Nephron (organoid): ENCODE measurements at regions not wholly inside any gene's neighbourhood (a gene's known extent, or its start where the extent isn't known, plus 50 kb on each side); places are given as distances from the start of the nearest gene placed in this dataset.

Source experiments
- H3K27ac Mint-ChIP-seq, 3 experiments: 2 replicates each; pipeline ENCODE4 v1.8.0; 2020; ENCODE audit warnings: mixed read lengths in 3 of 3, mild to moderate bottlenecking in 2 of 3, moderate library complexity in 1 of 3
- H3K27me3 Mint-ChIP-seq: 2 replicates; pipeline ENCODE4 v1.8.0; 2021; ENCODE audit warnings: low read depth, mild to moderate bottlenecking, moderate library complexity, mixed read lengths
- H3K36me3 Mint-ChIP-seq: 2 replicates; pipeline ENCODE4 v1.8.0; 2020; ENCODE audit warnings: low read depth, mixed read lengths
- H3K4me1 Mint-ChIP-seq: 2 replicates; pipeline ENCODE4 v1.8.0; 2020; ENCODE audit warnings: mixed read lengths
- H3K4me3 Mint-ChIP-seq, 3 experiments: 2 replicates each; pipeline ENCODE4 v1.8.0; 2020; ENCODE audit warnings: mild to moderate bottlenecking in 3 of 3, mixed read lengths in 3 of 3, moderate library complexity in 2 of 3
- H3K9me3 Mint-ChIP-seq: 2 replicates; pipeline ENCODE4 v1.8.0; 2020; ENCODE audit warnings: mixed read lengths
- TF ChIP-seq, protein P1 (sequence below), 3 experiments: fragments of 200-600 bp; sonication (generic); IDR thresholded peaks; one replicate each; pipeline ENCODE4 v1.5.0; 2021; ENCODE audit warnings: antibody characterized with exemption in 3 of 3; ENCODE audit not compliant: unreplicated experiment in 3 of 3

DNA sequence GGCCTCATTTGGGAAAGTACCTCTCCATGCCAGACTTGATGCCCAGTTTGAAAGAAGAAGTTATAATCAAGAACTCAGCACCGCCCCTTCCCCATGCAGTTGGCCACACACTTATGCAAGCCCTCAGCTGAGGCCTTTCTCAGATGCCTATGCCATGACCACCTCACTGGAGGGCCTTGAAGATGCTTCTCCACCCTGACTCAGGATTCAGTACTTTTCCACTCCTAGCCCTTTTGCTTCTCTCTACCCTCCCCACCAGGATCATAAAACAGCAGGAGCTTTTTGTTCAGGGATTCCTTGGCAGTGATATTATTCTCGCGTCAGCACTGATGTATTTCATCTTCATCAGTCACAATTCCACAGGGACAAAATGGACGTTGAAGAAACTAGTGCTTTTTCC lies 313.5 kb downstream of the PYDC2 start:
- Mint-ChIP-seq H3K4me3 (no peak overlapping the region), H3K9me3 (peaks cover 10% of the 10 kb centered on the region), H3K27ac (peak overlapping the region in 2 of 3 experiments; percentile 20 to 31), H3K36me3 (no peaks in the 10 kb centered on the region), H3K27me3 (no peaks in the 10 kb centered on the region), H3K4me1 (no peaks in the 10 kb centered on the region)
- TF ChIP-seq, protein P1, sequence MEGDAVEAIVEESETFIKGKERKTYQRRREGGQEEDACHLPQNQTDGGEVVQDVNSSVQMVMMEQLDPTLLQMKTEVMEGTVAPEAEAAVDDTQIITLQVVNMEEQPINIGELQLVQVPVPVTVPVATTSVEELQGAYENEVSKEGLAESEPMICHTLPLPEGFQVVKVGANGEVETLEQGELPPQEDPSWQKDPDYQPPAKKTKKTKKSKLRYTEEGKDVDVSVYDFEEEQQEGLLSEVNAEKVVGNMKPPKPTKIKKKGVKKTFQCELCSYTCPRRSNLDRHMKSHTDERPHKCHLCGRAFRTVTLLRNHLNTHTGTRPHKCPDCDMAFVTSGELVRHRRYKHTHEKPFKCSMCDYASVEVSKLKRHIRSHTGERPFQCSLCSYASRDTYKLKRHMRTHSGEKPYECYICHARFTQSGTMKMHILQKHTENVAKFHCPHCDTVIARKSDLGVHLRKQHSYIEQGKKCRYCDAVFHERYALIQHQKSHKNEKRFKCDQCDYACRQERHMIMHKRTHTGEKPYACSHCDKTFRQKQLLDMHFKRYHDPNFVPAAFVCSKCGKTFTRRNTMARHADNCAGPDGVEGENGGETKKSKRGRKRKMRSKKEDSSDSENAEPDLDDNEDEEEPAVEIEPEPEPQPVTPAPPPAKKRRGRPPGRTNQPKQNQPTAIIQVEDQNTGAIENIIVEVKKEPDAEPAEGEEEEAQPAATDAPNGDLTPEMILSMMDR (IDR thresholded peaks at IDR 0.05; ENCODE audit: unreplicated experiment in 3 of 3): no peak

DNA sequence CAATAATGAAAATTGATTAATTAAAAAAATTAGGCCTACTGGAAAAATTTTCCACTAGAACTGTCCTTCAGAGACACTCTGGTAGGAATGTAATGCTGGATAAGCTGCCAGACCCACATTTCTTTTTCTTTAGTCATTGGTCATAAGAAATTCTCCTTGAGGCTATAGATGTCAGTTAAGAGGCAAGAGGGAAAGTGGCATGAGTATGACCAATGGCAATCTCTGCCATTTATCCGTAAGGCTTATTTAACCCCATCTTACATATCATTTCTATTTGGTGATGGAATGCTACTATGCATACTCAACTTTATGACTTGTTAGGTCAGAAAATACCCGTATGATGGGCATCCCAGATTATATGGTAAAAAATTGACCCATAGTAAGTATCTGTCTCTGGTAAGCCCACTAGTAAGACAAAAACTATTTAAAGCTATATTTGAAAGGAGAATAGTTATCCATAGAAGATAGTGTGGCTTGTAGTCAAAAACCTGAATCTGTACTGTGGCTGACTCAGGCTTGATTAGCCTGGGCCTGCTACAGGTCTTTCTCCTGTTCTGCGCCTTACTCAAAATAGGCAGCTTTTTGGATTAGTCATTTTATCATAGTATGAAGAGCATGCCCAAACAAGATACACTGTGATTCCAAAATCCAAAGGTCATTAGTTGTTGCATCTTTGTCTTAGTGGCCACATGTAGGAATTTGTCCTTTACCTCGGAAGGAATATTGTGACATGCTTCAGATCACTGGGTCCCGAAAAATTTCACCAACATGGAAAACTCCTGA lies 314.7 kb downstream of the PYDC2 start:
- Mint-ChIP-seq H3K36me3 (no peaks in the 10 kb centered on the region), H3K27ac (no peak overlapping the region), H3K9me3 (peaks cover 10% of the 10 kb centered on the region), H3K4me1 (no peaks in the 10 kb centered on the region), H3K4me3 (no peak overlapping the region), H3K27me3 (no peaks in the 10 kb centered on the region)
- TF ChIP-seq, protein P1 (IDR thresholded peaks at IDR 0.05; ENCODE audit: unreplicated experiment in 3 of 3): no peak

DNA sequence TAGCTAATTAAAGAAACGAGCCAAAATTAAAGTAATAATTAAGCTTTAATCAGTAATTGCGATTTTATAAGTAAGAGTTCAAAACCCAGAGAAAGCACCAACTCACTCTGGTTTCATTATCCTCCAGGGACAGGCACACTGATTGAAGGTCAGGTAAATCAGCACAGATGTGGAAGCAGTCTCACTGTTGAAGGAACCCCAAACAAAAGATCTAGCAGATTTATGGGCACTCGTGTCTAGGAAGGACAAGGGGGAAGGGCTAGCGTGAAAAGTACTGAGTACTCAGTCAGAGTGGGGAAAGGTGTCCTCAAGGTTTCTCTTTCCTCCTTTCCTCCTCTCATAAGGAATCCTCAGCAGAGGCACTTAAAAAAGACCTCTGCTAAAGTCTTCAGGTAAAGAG lies 320.1 kb downstream of the PYDC2 start:
- TF ChIP-seq, protein P1 (IDR thresholded peaks at IDR 0.05; ENCODE audit: unreplicated experiment in 3 of 3): no peak

DNA sequence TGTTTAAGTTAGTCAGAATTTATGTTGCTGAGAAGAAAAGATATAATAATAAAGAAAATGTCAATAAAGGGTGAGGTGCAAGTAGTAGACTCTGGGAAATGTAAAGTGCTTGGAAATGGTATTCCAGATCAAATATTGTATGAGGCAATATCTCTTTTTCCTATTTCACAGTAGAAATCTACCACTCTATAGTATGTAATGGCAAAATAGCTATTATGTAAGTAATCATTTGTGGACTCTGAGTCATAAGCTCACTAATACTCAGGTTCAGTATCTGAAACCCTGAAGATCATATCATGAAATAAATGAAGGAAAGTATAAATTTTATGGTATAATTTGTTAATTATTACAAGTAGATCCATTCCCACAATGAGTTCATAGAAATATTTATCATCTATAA lies 322.1 kb downstream of the PYDC2 start:
- no peaks in the 10 kb centered on the region for H3K4me1 Mint-ChIP-seq
- no peak overlapping the region for H3K4me3 Mint-ChIP-seq
- H3K36me3 Mint-ChIP-seq: no peaks in the 10 kb centered on the region
- no peaks in the 10 kb centered on the region for H3K9me3 Mint-ChIP-seq
- no peaks in the 10 kb centered on the region for H3K27me3 Mint-ChIP-seq
- no peak overlapping the region for H3K27ac Mint-ChIP-seq
- TF ChIP-seq, protein P1 (IDR thresholded peaks at IDR 0.05; ENCODE audit: unreplicated experiment in 3 of 3): no peak

More for the DNA sequence above, 320.1 kb downstream of the PYDC2 start:
- Mint-ChIP-seq H3K36me3 (no peaks in the 10 kb centered on the region), H3K9me3 (peaks cover 6% of the 10 kb centered on the region), H3K4me1 (no peaks in the 10 kb centered on the region), H3K4me3 (no peak overlapping the region), H3K27ac (peak overlapping the region in 1 of 3 experiments; percentile 37), H3K27me3 (no peaks in the 10 kb centered on the region)

DNA sequence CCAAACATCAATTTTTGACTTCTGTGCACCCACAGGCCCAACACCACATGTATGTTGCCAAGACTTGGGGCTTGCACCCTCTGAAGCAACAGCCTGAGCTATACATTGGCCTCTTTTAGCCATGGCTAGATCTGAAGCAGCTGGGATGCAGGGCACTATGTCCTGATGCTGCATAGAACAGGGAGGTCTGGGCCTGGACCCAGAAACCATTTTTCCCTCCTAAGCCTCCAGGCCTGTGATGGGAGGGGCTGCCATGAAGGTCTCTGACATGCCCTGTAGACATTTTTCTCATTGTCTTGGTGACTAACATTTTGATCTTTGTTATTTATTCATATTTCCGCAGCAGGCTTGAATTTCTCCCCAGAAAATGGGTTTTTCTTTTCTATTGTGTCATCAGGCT lies 330.0 kb downstream of the PYDC2 start:
- Mint-ChIP-seq H3K27ac (no peak overlapping the region), H3K9me3 (peaks cover 11% of the 10 kb centered on the region), H3K36me3 (no peaks in the 10 kb centered on the region), H3K4me3 (no peak overlapping the region), H3K4me1 (no peaks in the 10 kb centered on the region), H3K27me3 (no peaks in the 10 kb centered on the region)
- TF ChIP-seq, protein P1 (IDR thresholded peaks at IDR 0.05; ENCODE audit: unreplicated experiment in 3 of 3): no peak

DNA sequence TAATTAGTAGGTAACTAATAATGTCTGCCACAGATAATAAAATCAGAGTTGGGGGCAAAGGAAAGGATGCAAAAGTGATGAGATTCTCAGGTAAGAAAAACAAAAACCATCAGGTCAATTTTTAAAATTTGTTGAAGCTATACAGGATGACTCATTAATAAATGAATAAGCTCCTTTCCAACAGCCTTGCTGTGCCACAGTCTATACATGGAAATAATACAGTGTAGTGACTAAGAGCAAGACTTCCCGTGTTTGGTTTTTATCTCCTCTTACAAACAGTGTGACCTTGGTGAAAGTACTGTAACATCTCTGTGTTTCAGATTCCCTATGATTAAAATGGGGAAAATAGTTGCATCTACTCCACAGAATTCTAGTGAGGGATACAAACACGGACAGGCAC lies 331.6 kb downstream of the PYDC2 start:
- H3K9me3 Mint-ChIP-seq: peaks cover 11% of the 10 kb centered on the region
- H3K36me3 Mint-ChIP-seq: no peaks in the 10 kb centered on the region
- H3K27ac Mint-ChIP-seq: no peak overlapping the region
- TF ChIP-seq, protein P1 (IDR thresholded peaks at IDR 0.05; ENCODE audit: unreplicated experiment in 3 of 3): no peak
- no peak overlapping the region for H3K4me3 Mint-ChIP-seq
- no peaks in the 10 kb centered on the region for H3K27me3 Mint-ChIP-seq
- H3K4me1 Mint-ChIP-seq: no peaks in the 10 kb centered on the region
